Uterus (tissue), 2 donors: ENCODE measurements at regions not wholly inside any gene's neighbourhood (a gene's known extent, or its start where the extent isn't known, plus 50 kb on each side); places are given as distances from the start of the nearest gene placed in this dataset.

Source experiments
- POLR2A ChIP-seq, 2 donors: fragments of 450-650 bp; IDR thresholded peaks; one replicate each; pipeline ENCODE4 v1.6.1; 2016; ENCODE audit warnings: antibody characterized with exemption in 2 of 2, mild to moderate bottlenecking in 1 of 2, moderate library complexity in 1 of 2
- TF ChIP-seq, protein P1 (sequence below), 4 experiments: fragments of 200-600 bp in 2 of 4; fragments of 450-650 bp in 2 of 4; sonication (generic) in 2 of 4; IDR thresholded peaks; one replicate each; pipeline ENCODE4 v1.5.1; 2016 to 2019; ENCODE audit warnings: antibody characterized with exemption in 4 of 4, mild to moderate bottlenecking in 2 of 4, moderate library complexity in 1 of 4

DNA sequence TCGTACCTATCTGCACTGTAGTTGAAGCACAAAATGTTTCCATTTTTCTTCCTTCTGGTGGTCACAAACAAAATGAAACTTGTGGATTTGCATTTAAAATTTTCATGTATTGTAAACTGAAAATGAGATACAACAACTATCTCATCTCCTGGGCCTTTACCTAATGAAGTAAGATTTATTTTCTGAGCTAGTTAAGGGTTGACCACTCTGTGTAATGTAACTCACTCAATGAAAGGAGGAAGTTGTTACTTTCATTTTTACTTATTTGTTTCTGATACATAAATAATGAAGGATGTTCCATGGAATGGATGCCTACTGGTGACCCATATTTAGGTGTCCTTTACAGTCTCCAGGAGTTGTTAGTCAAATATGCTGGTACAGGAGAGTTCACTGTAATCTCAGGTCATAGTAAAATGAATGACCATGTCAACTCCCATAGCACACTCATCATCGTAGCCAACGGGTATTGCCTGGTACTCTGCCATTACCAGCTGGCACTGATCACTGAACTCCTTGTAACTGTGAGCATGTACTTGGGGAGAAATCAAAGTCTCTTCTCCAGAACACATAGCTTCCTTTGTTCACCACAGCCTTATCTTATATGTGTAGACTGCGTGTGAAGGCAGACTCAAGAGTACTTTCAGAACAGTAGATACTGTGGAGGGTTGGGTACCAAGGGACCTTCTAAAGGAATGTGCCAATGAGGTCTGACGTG is 474.2 kb upstream of the ROBO2 start:
- TF ChIP-seq POLR2A (IDR thresholded peaks at IDR 0.05) = no peak
- TF ChIP-seq, protein P1, sequence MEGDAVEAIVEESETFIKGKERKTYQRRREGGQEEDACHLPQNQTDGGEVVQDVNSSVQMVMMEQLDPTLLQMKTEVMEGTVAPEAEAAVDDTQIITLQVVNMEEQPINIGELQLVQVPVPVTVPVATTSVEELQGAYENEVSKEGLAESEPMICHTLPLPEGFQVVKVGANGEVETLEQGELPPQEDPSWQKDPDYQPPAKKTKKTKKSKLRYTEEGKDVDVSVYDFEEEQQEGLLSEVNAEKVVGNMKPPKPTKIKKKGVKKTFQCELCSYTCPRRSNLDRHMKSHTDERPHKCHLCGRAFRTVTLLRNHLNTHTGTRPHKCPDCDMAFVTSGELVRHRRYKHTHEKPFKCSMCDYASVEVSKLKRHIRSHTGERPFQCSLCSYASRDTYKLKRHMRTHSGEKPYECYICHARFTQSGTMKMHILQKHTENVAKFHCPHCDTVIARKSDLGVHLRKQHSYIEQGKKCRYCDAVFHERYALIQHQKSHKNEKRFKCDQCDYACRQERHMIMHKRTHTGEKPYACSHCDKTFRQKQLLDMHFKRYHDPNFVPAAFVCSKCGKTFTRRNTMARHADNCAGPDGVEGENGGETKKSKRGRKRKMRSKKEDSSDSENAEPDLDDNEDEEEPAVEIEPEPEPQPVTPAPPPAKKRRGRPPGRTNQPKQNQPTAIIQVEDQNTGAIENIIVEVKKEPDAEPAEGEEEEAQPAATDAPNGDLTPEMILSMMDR (IDR thresholded peaks at IDR 0.05) = no peak
